ENCODE measurements at regions not wholly inside any gene's neighbourhood (a gene's known extent, or its start where the extent isn't known, plus 50 kb on each side); places are given as distances from the start of the nearest gene placed in this dataset.
A peak's percentile ranks its signal among the peaks of the same experiment; 100 is the strongest.

GRCh38 chr2:155879900-155880299 is 452.6 kb downstream of the NR4A2 start:
- DNase-seq: peak in 1 of 2 donors; percentile 0

- no peak for DNase-seq
These were observed 460.1 kb downstream of the NR4A2 start for GRCh38 chr2:155872396-155872795.

GRCh38 chr2:155871940-155872339 is 460.6 kb downstream of the NR4A2 start:
- no peak for DNase-seq

GRCh38 chr2:155867564-155867963 is 465.0 kb downstream of the NR4A2 start:
- DNase-seq: no peak

- no peak for DNase-seq
These were observed 466.0 kb downstream of the NR4A2 start for GRCh38 chr2:155866477-155866876.

GRCh38 chr2:155852156-155852555 is 480.4 kb downstream of the NR4A2 start:
- no peak for DNase-seq

GRCh38 chr2:155846259-155846658 is 486.3 kb downstream of the NR4A2 start:
- DNase-seq: peak; percentile 5 to 45

- no peak for DNase-seq
These were observed 488.1 kb downstream of the NR4A2 start for GRCh38 chr2:155844461-155844860.

- peak; percentile 5 to 33 for DNase-seq
These were observed 490.4 kb downstream of the NR4A2 start for GRCh38 chr2:155842103-155842502.

GRCh38 chr2:155841442-155841841 is 491.1 kb downstream of the NR4A2 start:
- DNase-seq: no peak

GRCh38 chr2:155840661-155841060 is 491.9 kb downstream of the NR4A2 start:
- DNase-seq: no peak

- no peak for DNase-seq
These were observed 492.5 kb downstream of the NR4A2 start for GRCh38 chr2:155839991-155840390.

- DNase-seq: no peak
These were observed 493.1 kb downstream of the NR4A2 start for GRCh38 chr2:155839436-155839835.

- DNase-seq: no peak
These were observed 496.1 kb downstream of the NR4A2 start for GRCh38 chr2:155836439-155836838.

- DNase-seq: no peak
These were observed 501.5 kb downstream of the NR4A2 start for GRCh38 chr2:155830817-155831579.

- no peak for DNase-seq
These were observed 502.2 kb downstream of the NR4A2 start for GRCh38 chr2:155830351-155830750.

GRCh38 chr2:155825876-155826275 is 506.6 kb downstream of the NR4A2 start:
- no peak for DNase-seq

- DNase-seq: peak; percentile 16 to 38
These were observed 516.7 kb downstream of the NR4A2 start for GRCh38 chr2:155815851-155816250.

GRCh38 chr2:155815275-155815674 is 517.2 kb downstream of the NR4A2 start:
- DNase-seq: no peak

- DNase-seq: no peak
These were observed 522.1 kb downstream of the NR4A2 start for GRCh38 chr2:155810411-155810810.

- DNase-seq: no peak
These were observed 529.6 kb downstream of the NR4A2 start for GRCh38 chr2:155802888-155803287.

GRCh38 chr2:155792666-155793065 is 539.9 kb downstream of the NR4A2 start:
- DNase-seq: no peak

GRCh38 chr2:155770516-155770915 is 562.0 kb downstream of the NR4A2 start:
- DNase-seq: no peak

GRCh38 chr2:155766342-155767115 is 566.0 kb downstream of the NR4A2 start:
- DNase-seq: no peak
